ENCODE measurements at regions not wholly inside any gene's neighbourhood (a gene's known extent, or its start where the extent isn't known, plus 50 kb on each side); places are given as distances from the start of the nearest gene placed in this dataset.

GRCh38 chr1:58864654-58865053 lies 80.8 kb upstream of the JUN start:
- DNase-seq, result no peak

DNA sequence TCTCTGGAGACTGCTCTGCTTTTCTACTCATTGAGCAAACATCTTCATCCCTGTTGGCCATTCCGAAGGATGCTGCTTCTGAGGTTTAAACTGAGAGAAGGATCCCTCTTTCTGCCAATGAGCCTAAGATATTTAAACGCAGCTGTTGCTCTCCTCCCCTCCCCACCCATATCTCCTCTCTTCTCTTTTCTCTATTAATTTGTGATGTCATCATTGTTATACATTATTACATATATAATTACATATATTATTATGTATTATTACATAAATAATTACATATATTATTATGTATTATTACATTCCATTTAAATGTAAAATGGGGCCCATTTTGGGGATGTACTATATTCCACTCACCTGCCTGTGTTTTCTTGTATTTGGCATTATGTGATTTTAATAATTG lies 82.7 kb upstream of the JUN start:
- DNase-seq, result no peak

DNA sequence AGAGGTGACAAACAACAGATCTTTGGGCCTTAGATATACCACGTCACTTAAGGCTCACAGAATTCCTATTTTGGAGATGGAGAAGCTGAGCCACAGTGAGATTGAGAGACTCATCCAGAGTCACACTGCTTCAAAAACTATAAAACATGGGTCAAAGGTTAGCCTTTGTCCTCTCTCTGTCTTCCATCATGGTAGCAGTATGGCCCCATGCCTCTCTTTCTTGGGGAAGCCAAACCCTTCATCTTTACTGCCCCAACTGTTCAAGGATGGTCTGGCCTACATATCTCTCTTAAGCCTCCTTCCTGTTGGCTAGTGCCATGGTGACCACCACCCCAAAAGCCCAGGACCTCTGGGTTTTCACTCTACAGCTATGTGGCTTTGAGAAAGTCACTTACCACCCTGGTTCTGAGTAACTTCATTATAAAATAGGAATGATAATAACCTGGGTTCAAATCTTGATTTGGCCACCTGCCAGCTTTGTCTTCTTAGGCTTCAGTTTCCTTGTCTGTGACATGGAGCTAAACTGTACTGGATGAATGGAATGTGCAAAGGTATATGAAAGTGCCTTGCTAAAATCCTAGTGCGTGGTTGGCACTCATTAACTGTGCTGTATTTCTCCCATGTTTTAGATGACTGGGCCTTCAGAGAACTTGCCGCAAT lies 85.9 kb upstream of the JUN start:
- DNase-seq, result no peak

DNA sequence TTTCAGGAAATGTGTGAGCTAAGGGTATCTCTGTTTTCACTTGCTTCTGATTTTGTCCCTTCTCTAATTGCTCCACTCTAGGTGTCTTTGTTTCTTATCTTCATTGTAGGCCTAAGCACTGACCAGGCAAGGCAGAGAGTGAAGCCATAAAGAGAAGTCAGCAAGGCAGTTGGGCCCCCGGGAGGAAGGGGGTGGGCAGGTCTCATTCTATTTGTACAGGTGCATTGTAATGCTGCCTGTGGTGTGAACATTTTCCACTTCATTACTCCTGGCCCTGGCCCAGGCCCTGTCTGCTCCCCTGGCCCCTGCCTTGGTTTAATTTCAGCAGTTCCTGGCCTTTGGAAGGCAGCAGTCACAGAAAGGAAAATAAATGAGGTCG lies 86.4 kb upstream of the JUN start:
- DNase-seq, result no peak

- DNase-seq, result no peak
Observed at GRCh38 chr1:58874342-58874741, 90.5 kb upstream of the JUN start.

- peak; percentile 94 for DNase-seq
Observed at GRCh38 chr1:58874757-58875755, 91.2 kb upstream of the JUN start.

GRCh38 chr1:58879464-58879863 lies 95.6 kb upstream of the JUN start:
- DNase-seq, result no peak

DNA sequence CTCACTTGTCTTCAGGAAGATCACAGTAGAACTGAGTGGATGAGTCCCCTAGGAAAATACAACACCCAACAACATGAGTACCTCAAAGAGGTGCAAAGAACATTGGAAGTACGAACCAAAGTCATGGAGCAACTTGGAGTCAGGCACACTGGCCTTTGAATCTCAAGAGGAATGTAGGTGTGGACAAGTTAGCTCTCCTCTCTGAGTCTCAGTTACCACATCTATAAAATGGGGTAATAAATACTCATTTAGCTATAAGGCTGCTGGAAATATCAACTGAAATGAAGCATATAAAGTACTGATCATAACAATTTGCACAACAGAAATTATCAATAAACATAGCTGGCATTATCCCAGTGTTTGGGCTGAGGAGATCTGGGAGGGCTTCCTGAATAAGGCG lies 96.7 kb upstream of the JUN start:
- no peak for DNase-seq

GRCh38 chr1:58881471-58881994 lies 97.7 kb upstream of the JUN start:
- DNase-seq, result peak; percentile 85

DNA sequence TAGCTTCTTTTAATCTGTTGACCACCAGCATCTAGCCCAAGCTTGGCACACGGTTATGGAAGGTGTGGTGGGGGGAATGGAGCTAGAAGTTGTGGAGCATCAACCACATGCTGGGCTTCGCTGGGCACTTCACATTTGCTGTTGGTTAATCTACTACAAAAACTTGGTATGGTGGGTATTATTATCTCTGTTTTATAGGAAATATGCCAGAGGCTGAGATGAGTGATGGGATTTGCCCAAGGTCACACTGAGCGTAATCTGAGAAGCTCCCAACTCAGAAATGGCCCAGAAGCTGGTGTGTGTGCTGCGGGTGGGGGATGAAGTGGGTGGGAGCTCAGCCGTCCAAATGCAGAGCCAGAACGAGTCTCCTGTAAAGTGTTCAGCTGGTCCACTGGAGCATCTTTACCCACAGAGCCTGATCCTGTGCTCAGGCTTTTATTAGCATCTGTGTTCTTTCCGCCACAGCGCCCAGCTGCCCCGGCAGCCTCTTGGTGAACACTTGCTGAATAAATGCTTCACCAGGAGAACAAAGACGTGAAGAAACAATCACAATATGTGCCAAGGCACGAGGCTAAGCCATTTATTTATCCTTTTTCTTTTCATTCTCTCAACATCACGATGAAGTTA lies 98.6 kb upstream of the JUN start:
- no peak for DNase-seq

DNA sequence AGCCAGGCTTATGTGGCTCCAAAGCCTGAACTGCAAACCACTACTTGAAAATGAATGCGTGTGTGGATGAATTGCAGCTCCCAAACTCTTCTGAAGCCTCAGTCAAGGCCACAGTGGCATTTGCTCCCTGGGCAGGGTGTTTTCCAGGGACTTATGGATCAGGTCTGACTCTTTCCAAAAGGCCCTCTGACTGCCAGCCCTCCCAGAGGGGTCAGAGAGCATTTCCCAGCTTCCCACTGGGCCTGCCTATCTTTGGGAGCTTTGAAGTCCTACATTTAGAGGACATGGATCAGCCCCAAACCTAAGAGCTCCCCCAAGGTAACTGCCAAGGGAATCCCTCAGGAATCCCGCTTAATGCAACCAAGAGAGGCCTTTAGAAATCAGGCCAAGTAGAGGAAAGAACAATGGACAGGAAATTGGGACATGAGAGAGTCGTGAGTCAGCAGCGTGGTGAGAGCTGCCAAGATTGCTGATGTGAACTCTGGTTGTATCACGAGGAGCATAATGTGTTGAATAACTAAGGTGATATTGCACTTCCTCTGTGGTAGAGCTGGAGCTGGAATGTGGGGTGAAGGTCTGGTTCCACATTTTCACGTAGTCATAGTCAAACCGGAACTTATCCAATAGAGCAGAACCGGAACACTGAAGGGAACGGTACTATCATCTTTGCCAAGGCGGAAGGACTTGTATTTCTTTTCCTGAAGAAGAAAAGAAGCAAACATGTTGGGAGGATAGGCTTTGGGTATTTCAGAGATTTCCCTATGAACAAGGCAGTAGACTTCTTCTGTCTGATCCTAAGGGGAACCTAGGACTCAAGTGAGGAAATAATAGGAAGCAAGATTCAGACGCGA lies 99.4 kb upstream of the JUN start:
- no peak for DNase-seq

- DNase-seq, result no peak
Observed at GRCh38 chr1:58883888-58884482, 100.1 kb upstream of the JUN start.

- no peak for DNase-seq
Observed at GRCh38 chr1:58884706-58885661, 101.1 kb upstream of the JUN start.

GRCh38 chr1:58885998-58886397 lies 102.2 kb upstream of the JUN start:
- no peak for DNase-seq

GRCh38 chr1:58886611-58887010 lies 102.8 kb upstream of the JUN start:
- no peak for DNase-seq

- DNase-seq, result no peak
Observed at GRCh38 chr1:58887059-58887458, 103.2 kb upstream of the JUN start.

DNA sequence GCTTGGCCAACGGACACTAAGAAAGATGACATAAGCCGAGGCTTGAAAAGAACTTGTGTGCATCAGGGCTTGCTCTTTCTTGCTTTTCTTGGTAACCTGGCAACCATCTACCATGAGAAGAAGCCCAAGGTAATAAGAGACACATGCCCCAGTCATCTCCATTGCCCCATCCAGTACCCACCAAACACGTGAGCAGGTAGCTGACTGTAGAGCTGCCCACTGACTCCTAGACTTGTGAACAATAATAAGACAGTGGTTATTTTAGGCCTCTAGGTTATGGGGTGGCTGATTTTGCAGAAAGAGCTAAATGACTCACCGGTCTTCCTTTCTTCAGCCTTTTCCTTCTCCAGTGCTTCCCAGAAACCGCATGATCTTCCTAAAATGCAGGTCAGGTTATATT lies 105.0 kb upstream of the JUN start:
- no peak for DNase-seq

DNA sequence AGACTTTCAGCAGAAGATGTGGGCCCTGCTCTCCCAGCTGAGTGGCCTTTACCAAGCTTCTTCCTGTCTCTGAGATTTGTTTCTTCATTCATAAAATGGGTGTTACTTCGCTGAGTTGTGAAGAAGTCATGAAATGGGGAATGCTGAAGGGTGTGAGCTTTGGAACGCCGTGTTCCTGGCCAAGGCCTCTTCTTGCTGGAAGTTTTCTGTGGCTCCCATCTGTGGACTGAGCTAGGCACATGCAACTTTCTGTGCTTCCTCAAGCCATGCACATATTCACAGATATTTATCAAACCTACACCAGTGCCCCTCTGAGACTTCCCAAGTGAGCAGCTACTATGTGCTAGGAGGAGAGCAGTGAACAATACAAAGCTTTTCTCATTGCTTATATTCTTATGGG lies 106.3 kb upstream of the JUN start:
- no peak for DNase-seq

GRCh38 chr1:58890609-58891008 lies 106.8 kb upstream of the JUN start:
- DNase-seq, result no peak

- DNase-seq, result no peak
Observed at GRCh38 chr1:58891347-58891746, 107.5 kb upstream of the JUN start.

GRCh38 chr1:58893257-58893869 lies 109.5 kb upstream of the JUN start:
- no peak for DNase-seq

Data from islet precursor cell (in vitro differentiated cells).